ENCODE measurements at regions not wholly inside any gene's neighbourhood (a gene's known extent, or its start where the extent isn't known, plus 50 kb on each side); places are given as distances from the start of the nearest gene placed in this dataset.

DNA sequence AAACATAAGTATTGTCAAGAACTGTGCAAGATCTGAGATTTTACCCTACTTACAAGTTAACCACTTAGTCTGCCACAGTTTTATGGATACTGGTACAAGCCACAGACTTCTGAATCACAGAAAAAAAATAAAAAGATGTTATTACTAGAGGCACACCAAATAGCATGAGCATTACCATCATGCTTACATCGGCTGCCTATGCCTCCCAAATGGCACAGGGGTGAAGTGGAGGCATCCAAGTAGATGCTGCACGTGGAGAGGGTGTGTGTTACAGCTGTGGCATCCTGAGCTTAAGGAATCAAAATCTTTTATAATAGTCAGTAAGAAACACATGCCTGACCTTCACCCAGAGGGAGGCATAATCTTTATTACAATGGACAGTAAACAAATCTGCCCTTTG lies 207.8 kb downstream of the TFEC start:
- no peak for TF ChIP-seq CTCF (conservative IDR thresholded peaks at IDR 0.05)
- no peak overlapping the region for H3K27ac ChIP-seq

- H3K27ac ChIP-seq: no peak overlapping the region
- no peak for TF ChIP-seq CTCF (conservative IDR thresholded peaks at IDR 0.05)
These were observed 208.2 kb downstream of the TFEC start for GRCh38 chr7:115822380-115822779.

- no peak for TF ChIP-seq CTCF (conservative IDR thresholded peaks at IDR 0.05)
- H3K27ac ChIP-seq: no peak overlapping the region
These were observed 214.1 kb downstream of the TFEC start for GRCh38 chr7:115816318-115816974.

- no peak for TF ChIP-seq CTCF (conservative IDR thresholded peaks at IDR 0.05)
- no peak overlapping the region for H3K27ac ChIP-seq
These were observed 217.8 kb downstream of the TFEC start for GRCh38 chr7:115812794-115813193.

GRCh38 chr7:115805458-115805857 lies 225.1 kb downstream of the TFEC start:
- no peak for TF ChIP-seq CTCF (conservative IDR thresholded peaks at IDR 0.05)
- H3K27ac ChIP-seq: no peak overlapping the region

GRCh38 chr7:115802415-115802814 lies 228.1 kb downstream of the TFEC start:
- TF ChIP-seq CTCF (conservative IDR thresholded peaks at IDR 0.05): no peak
- H3K27ac ChIP-seq: no peak overlapping the region

DNA sequence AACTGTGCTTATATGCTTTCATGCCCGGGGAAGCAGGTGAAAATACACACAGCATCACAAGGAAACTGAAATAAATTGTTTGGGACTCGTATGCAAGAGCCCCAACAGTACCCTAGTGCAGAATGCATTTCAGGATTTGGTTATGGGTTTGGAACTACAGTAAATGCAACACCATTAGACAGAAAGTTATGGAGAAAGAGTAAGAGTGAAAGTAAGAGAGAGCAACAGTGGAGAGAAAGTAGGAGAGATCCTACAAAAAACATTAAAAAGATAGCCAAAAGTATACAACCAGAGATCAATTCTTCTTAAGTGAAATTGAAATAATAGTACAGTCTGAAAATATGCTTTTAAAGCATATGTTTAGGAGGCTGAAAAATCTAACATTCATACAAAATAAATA lies 231.1 kb downstream of the TFEC start:
- no peak overlapping the region for H3K27ac ChIP-seq
- TF ChIP-seq CTCF (conservative IDR thresholded peaks at IDR 0.05): no peak

All from VCaP (cell line).